OCI-LY7 (cell line): ENCODE measurements at regions not wholly inside any gene's neighbourhood (a gene's known extent, or its start where the extent isn't known, plus 50 kb on each side); places are given as distances from the start of the nearest gene placed in this dataset.

Source experiments
- BruUV-seq: library from RNA; stranded (reverse); fragments of 400-500 nt; replicated peaks from 2 replicates; lab custom pipeline; 2021; lab: Mats Ljungman, UMichigan
- CTCF ChIA-PET: fragments of 300-600 bp; sonication (Branson Sonifier 250); formaldehyde crosslinking; loops from one replicate; lab custom pipeline; 2022; ENCODE audit warnings: antibody characterized with exemption; ENCODE audit not compliant: unreplicated experiment; lab: Charles Lee
- POLR2A ChIA-PET: fragments of 300-600 bp; sonication (Branson Sonifier 250); formaldehyde crosslinking; loops from one replicate; lab custom pipeline; 2022; ENCODE audit warnings: antibody characterized with exemption; lab: Charles Lee
- DNase-seq: peaks from one replicate; pipeline ENCODE4 v3.0.0-alpha.2; 2015; ENCODE audit warnings: low spot score
- H2AFZ ChIP-seq: fragments of 200-600 bp; sonication (generic), shearing (Covaris generic); 2 replicates; pipeline ENCODE4 v1.6.1; 2014; ENCODE audit warnings: mild to moderate bottlenecking, antibody characterized with exemption, low read length, moderate library complexity
- H3K27ac ChIP-seq: fragments of 200-600 bp; sonication (generic); 2 replicates; pipeline ENCODE4 v1.5.1; 2014; ENCODE audit warnings: mixed run types, low read depth, mild to moderate bottlenecking, moderate library complexity, low read length, inconsistent platforms; ENCODE audit not compliant: poor library complexity, severe bottlenecking
- H3K36me3 ChIP-seq: fragments of 200-600 bp; sonication (generic); 2 replicates; pipeline ENCODE4 v1.6.1; 2014; ENCODE audit warnings: mild to moderate bottlenecking, antibody characterized with exemption, low read length, moderate library complexity, mixed read lengths; ENCODE audit not compliant: insufficient read depth
- H3K4me1 ChIP-seq: fragments of 200-600 bp; sonication (generic); 2 replicates; pipeline ENCODE4 v1.5.1; 2014; ENCODE audit warnings: mild to moderate bottlenecking, low read length; ENCODE audit not compliant: insufficient read depth, poor library complexity, severe bottlenecking
- H3K4me2 ChIP-seq: fragments of 200-600 bp; sonication (generic); 2 replicates; pipeline ENCODE4 v1.6.1; 2014; ENCODE audit warnings: mild to moderate bottlenecking, low read length
- H3K4me3 ChIP-seq: fragments of 200-600 bp; sonication (generic); 2 replicates; pipeline ENCODE4 v1.5.1; 2014; ENCODE audit warnings: mild to moderate bottlenecking, low read depth, low read length; ENCODE audit not compliant: poor library complexity, severe bottlenecking
- H3K79me2 ChIP-seq: fragments of 200-600 bp; sonication (generic); 2 replicates; pipeline ENCODE4 v1.6.1; 2016; ENCODE audit warnings: low read depth, mild to moderate bottlenecking, low read length, moderate library complexity, mixed read lengths; ENCODE audit not compliant: insufficient read depth
- H3K9me2 ChIP-seq: fragments of 200-600 bp; sonication (generic); 2 replicates; pipeline ENCODE4 v1.6.1; 2016; ENCODE audit warnings: mild to moderate bottlenecking, low read length, mixed read lengths; ENCODE audit not compliant: insufficient read depth
- H3K9me3 ChIP-seq: fragments of 200-600 bp; sonication (generic); 2 replicates; pipeline ENCODE4 v1.6.1; 2014; ENCODE audit warnings: mild to moderate bottlenecking, mixed run types, low read length, mixed read lengths
- H4K20me1 ChIP-seq: fragments of 200-600 bp; sonication (generic); 2 replicates; pipeline ENCODE4 v1.6.1; 2014; ENCODE audit warnings: mild to moderate bottlenecking, antibody characterized with exemption, low read length, moderate library complexity, mixed read lengths; ENCODE audit not compliant: insufficient read depth
- EZH2phosphoT487 ChIP-seq: fragments of 200-600 bp; sonication (generic); IDR thresholded peaks from 2 replicates; pipeline ENCODE4 v1.6.1; 2018; ENCODE audit warnings: low read depth, borderline replicate concordance, mild to moderate bottlenecking, mixed run types, antibody characterized with exemption, low read length, moderate library complexity, mixed read lengths
- intact Hi-C: fragments of 100-400 bp; cut with micrococcal nuclease; formaldehyde crosslinking; loops from one replicate; pipeline ENCODE4 v1.10.0; 2022; ENCODE audit not compliant: unreplicated experiment
- TF ChIP-seq, protein P1 (sequence below): fragments of 200-600 bp; sonication (generic); conservative IDR thresholded peaks from 2 replicates; pipeline ENCODE4 v1.5.1; 2014; ENCODE audit warnings: mild to moderate bottlenecking, antibody characterized with exemption, low read length, moderate library complexity, mixed read lengths

DNA sequence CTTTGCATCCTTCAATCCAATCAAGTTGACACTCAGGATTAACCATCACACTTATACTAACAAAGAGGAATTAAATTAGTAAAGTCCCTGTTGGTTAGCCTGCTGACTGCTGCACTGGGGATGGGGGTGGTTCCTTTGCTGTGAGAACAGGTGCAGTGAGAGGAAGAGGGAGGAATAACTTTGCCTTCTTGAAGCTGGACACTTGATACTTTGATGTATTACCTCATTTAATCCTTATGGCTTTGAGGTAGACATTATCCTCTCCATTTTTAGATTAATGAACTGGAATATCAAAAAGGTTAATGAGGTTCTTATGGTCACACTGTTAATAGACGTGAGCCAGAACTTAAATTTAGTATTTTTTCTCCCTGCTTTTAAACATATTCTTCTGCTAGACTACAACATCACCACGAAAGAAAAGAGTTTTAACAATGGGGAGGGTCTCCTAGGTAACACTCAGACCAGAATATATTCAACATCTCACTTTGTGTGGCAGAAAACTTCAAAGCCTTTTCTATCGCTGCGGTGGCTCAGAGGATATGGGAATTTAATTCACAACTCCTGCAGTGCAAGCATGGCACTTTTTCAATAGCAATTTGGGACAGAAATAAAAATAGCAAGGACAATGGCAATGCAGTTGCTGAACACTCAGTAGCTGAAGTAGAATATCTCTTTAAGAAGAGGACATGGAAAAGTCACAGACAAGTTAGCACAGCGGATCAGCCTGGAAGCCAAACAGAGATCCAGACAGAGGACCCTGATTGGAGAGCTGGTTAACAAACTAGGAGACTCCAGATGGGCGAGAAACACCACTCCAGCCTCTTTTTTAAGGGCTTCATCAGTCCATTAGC is 68.8 kb upstream of the DNAH14 start:
- TF ChIP-seq, protein P1, sequence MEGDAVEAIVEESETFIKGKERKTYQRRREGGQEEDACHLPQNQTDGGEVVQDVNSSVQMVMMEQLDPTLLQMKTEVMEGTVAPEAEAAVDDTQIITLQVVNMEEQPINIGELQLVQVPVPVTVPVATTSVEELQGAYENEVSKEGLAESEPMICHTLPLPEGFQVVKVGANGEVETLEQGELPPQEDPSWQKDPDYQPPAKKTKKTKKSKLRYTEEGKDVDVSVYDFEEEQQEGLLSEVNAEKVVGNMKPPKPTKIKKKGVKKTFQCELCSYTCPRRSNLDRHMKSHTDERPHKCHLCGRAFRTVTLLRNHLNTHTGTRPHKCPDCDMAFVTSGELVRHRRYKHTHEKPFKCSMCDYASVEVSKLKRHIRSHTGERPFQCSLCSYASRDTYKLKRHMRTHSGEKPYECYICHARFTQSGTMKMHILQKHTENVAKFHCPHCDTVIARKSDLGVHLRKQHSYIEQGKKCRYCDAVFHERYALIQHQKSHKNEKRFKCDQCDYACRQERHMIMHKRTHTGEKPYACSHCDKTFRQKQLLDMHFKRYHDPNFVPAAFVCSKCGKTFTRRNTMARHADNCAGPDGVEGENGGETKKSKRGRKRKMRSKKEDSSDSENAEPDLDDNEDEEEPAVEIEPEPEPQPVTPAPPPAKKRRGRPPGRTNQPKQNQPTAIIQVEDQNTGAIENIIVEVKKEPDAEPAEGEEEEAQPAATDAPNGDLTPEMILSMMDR, result no peak
- no peak for TF ChIP-seq EZH2phosphoT487
- H2AFZ ChIP-seq, result no peak overlapping the region
- BruUV-seq, result no TSS peak
- H3K36me3 ChIP-seq, result no peaks in the 10 kb centered on the region
- H3K9me2 ChIP-seq, result no peaks in the 10 kb centered on the region
- intact Hi-C loops, result no loop called here
- POLR2A ChIA-PET, result no interaction called here
- no peaks in the 10 kb centered on the region for H3K9me3 ChIP-seq
- no peak for DNase-seq
- H3K4me3 ChIP-seq, result no peak overlapping the region
- H3K79me2 ChIP-seq, result no peaks in the 10 kb centered on the region
- CTCF ChIA-PET, result no interaction called here
- no peak overlapping the region for H3K27ac ChIP-seq
- no peak overlapping the region for H3K4me2 ChIP-seq
- H4K20me1 ChIP-seq, result no peaks in the 10 kb centered on the region
- H3K4me1 ChIP-seq, result no peaks in the 10 kb centered on the region

DNA sequence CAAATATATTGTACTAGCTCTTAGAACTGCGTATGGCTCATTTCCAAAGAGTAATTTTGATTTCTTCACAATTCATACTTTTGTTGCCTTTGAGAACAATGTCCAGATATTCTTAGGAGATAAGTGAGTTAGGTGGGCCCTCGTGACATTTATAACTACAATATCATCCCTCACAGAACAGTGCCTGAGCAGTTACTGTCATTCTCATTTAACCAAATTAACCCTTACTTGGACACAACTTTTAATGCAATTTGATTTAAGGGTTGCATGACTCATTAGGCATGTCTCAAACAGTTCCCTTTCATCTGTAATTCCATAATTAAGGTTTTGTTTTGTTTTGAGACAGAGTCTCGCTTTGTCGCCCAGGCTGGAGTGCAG is 68.1 kb upstream of the DNAH14 start:
- Histone ChIP-seq H3K36me3 (no peaks in the 10 kb centered on the region), H4K20me1 (no peaks in the 10 kb centered on the region), H3K9me3 (no peaks in the 10 kb centered on the region), H3K27ac (no peak overlapping the region), H2AFZ (no peak overlapping the region), H3K9me2 (no peaks in the 10 kb centered on the region), H3K4me3 (no peak overlapping the region), H3K4me2 (no peak overlapping the region), H3K4me1 (no peaks in the 10 kb centered on the region), H3K79me2 (no peaks in the 10 kb centered on the region)
- POLR2A ChIA-PET, result no interaction called here
- TF ChIP-seq EZH2phosphoT487, result no peak
- CTCF ChIA-PET, result no interaction called here
- no peak for DNase-seq
- intact Hi-C loops, result no loop called here
- no TSS peak for BruUV-seq

DNA sequence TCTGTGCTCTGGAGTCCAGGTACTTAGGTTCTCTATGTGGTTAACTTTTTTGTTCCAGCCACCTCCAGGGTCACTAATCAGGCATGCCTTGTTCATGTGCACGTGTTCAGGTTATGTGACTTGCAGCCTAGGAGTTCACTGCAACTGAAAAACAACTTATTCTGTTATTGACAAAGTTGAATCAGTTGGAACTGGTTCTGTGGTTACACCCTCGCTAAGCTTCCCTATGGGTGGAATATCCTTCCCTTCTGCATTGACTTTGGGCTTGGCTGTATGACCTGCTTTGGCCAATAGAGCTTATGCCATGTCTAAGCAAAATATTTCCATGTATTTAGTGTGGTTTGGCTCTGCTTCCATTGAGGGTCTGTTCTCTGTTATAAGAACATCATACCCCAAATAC is 66.0 kb upstream of the DNAH14 start:
- DNase-seq, result no peak
- ChIA-PET CTCF (no interaction called here), POLR2A (interaction anchor here (0.5 kb wide), 1 partner anchor 567 kb away, joined by 3 read pairs; no protein-coding TSS in a partner anchor)
- H3K36me3 ChIP-seq, result no peaks in the 10 kb centered on the region
- no peaks in the 10 kb centered on the region for H3K4me1 ChIP-seq
- H2AFZ ChIP-seq, result no peak overlapping the region
- no peaks in the 10 kb centered on the region for H3K79me2 ChIP-seq
- no peaks in the 10 kb centered on the region for H3K9me2 ChIP-seq
- no TSS peak for BruUV-seq
- no peaks in the 10 kb centered on the region for H3K9me3 ChIP-seq
- H3K27ac ChIP-seq, result no peak overlapping the region
- no peak overlapping the region for H3K4me3 ChIP-seq
- intact Hi-C loops, result no loop called here
- no peak for TF ChIP-seq EZH2phosphoT487
- TF ChIP-seq, protein P1, result no peak
- H4K20me1 ChIP-seq, result no peaks in the 10 kb centered on the region
- no peak overlapping the region for H3K4me2 ChIP-seq
